Neural progenitor cell (in vitro differentiated cells): ENCODE measurements at regions not wholly inside any gene's neighbourhood (a gene's known extent, or its start where the extent isn't known, plus 50 kb on each side); places are given as distances from the start of the nearest gene placed in this dataset.

Experiments
- DNase-seq: peaks from one replicate; pipeline ENCODE4 v3.0.0-alpha.2; 2016; ENCODE audit warnings: low spot score
- H2AFZ ChIP-seq: fragments of 200-600 bp; sonication (generic); replicated peaks from 2 replicates; pipeline ENCODE4 v1.6.1; 2016; ENCODE audit warnings: antibody characterized with exemption
- H3F3A ChIP-seq: fragments of 200-600 bp; sonication (generic); 2 replicates; pipeline ENCODE4 v1.6.1; 2016; ENCODE audit warnings: antibody characterized with exemption, low read depth
- H3K27ac ChIP-seq: fragments of 200-600 bp; sonication (generic); 2 replicates; pipeline ENCODE4 v1.5.1; 2016; ENCODE audit warnings: mild to moderate bottlenecking
- H3K27me3 ChIP-seq: fragments of 200-600 bp; sonication (generic); 2 replicates; pipeline ENCODE4 v1.6.1; 2016; ENCODE audit warnings: mild to moderate bottlenecking, moderate library complexity
- H3K36me3 ChIP-seq: fragments of 200-600 bp; sonication (generic); 2 replicates; pipeline ENCODE4 v1.5.1; 2016
- H3K4me1 ChIP-seq: fragments of 200-600 bp; sonication (generic); 2 replicates; pipeline ENCODE4 v1.6.1; 2016; ENCODE audit warnings: mixed run types
- H3K4me2 ChIP-seq: fragments of 200-600 bp; sonication (generic); 2 replicates; pipeline ENCODE4 v1.6.1; 2016
- H3K4me3 ChIP-seq: fragments of 200-600 bp; sonication (generic); 2 replicates; pipeline ENCODE4 v1.5.1; 2016
- H3K79me2 ChIP-seq: fragments of 200-600 bp; sonication (generic); 2 replicates; pipeline ENCODE4 v1.6.1; 2016; ENCODE audit warnings: low read depth
- H3K9ac ChIP-seq: fragments of 200-600 bp; sonication (generic); 2 replicates; pipeline ENCODE4 v1.6.1; 2016
- H3K9me3 ChIP-seq: fragments of 200-600 bp; sonication (generic); 2 replicates; pipeline ENCODE4 v1.5.1; 2016; ENCODE audit warnings: low read depth
- H4K20me1 ChIP-seq: fragments of 200-600 bp; sonication (generic); 2 replicates; pipeline ENCODE4 v1.6.1; 2016; ENCODE audit warnings: low read depth
- H3K27ac Mint-ChIP-seq: 3 replicates; pipeline ENCODE4 v1.8.0; 2021; ENCODE audit warnings: mixed read lengths
- H3K27me3 Mint-ChIP-seq: 2 replicates; pipeline ENCODE4 v1.8.0; 2022; ENCODE audit warnings: low read depth, mild to moderate bottlenecking, inconsistent platforms, moderate library complexity, mixed read lengths; ENCODE audit not compliant: insufficient read depth
- H3K36me3 Mint-ChIP-seq: 3 replicates; pipeline ENCODE4 v1.8.0; 2021; ENCODE audit warnings: mixed read lengths
- H3K4me1 Mint-ChIP-seq: 3 replicates; pipeline ENCODE4 v1.8.0; 2021; ENCODE audit warnings: mixed read lengths
- H3K4me3 Mint-ChIP-seq: 3 replicates; pipeline ENCODE4 v1.8.0; 2021; ENCODE audit warnings: mild to moderate bottlenecking, moderate library complexity, mixed read lengths
- H3K9me3 Mint-ChIP-seq: 3 replicates; pipeline ENCODE4 v1.8.0; 2020; ENCODE audit warnings: mixed read lengths
- CTCF ChIP-seq: fragments of 200-600 bp; sonication (generic); IDR thresholded peaks from 2 replicates; pipeline ENCODE4 v1.5.1; 2017; ENCODE audit warnings: antibody characterized with exemption, mild to moderate bottlenecking
- EZH2 ChIP-seq: fragments of 200-600 bp; sonication (generic); IDR thresholded peaks from 2 replicates; pipeline ENCODE4 v1.6.1; 2017; ENCODE audit warnings: antibody characterized with exemption, mild to moderate bottlenecking, moderate library complexity
- EZH2phosphoT487 ChIP-seq: fragments of 200-600 bp; sonication (generic); IDR thresholded peaks from 2 replicates; pipeline ENCODE4 v1.6.1; 2017; ENCODE audit warnings: antibody characterized with exemption

- no peaks in the 10 kb centered on the region for H3K4me1 ChIP-seq
- H3K9me3 ChIP-seq = no peaks in the 10 kb centered on the region
- no peak overlapping the region for H3K9ac ChIP-seq
- no peak overlapping the region for H3K27ac ChIP-seq
- H4K20me1 ChIP-seq = no peaks in the 10 kb centered on the region
- no peaks in the 10 kb centered on the region for H3K36me3 Mint-ChIP-seq
- no peak overlapping the region for H3K4me2 ChIP-seq
- DNase-seq = no peak
- H2AFZ ChIP-seq = no peak overlapping the region
- H3K4me3 Mint-ChIP-seq = no peak overlapping the region
- no peaks in the 10 kb centered on the region for H3K36me3 ChIP-seq
- TF ChIP-seq EZH2 = no peak
- TF ChIP-seq CTCF = no peak
- no peak for TF ChIP-seq EZH2phosphoT487
- H3K27ac Mint-ChIP-seq = no peak overlapping the region
- no peak overlapping the region for H3K4me3 ChIP-seq
- no peaks in the 10 kb centered on the region for H3K27me3 ChIP-seq
- no peaks in the 10 kb centered on the region for H3K79me2 ChIP-seq
- H3F3A ChIP-seq = no peaks in the 10 kb centered on the region
- H3K4me1 Mint-ChIP-seq = no peaks in the 10 kb centered on the region
- no peaks in the 10 kb centered on the region for H3K9me3 Mint-ChIP-seq
- H3K27me3 Mint-ChIP-seq = no peaks in the 10 kb centered on the region
Observed at GRCh38 chr5:23648656-23649055, 141.2 kb downstream of the PRDM9 start.

- Mint-ChIP-seq H3K27ac (no peak overlapping the region), H3K4me3 (no peak overlapping the region), H3K9me3 (no peaks in the 10 kb centered on the region), H3K36me3 (no peaks in the 10 kb centered on the region), H3K27me3 (no peaks in the 10 kb centered on the region), H3K4me1 (no peaks in the 10 kb centered on the region)
- DNase-seq = no peak
- Histone ChIP-seq H3F3A (no peaks in the 10 kb centered on the region), H3K4me2 (no peak overlapping the region), H3K4me3 (no peak overlapping the region), H3K9ac (no peak overlapping the region), H3K27ac (no peak overlapping the region), H2AFZ (no peak overlapping the region), H3K27me3 (no peaks in the 10 kb centered on the region), H4K20me1 (no peaks in the 10 kb centered on the region), H3K9me3 (no peaks in the 10 kb centered on the region), H3K36me3 (no peaks in the 10 kb centered on the region), H3K79me2 (no peaks in the 10 kb centered on the region), H3K4me1 (no peaks in the 10 kb centered on the region)
- TF ChIP-seq EZH2 (no peak), EZH2phosphoT487 (no peak), CTCF (no peak)
Observed at GRCh38 chr5:23649594-23649993, 142.2 kb downstream of the PRDM9 start.

GRCh38 chr5:23655674-23656073 is 148.3 kb downstream of the PRDM9 start:
- H3K9me3 ChIP-seq = no peaks in the 10 kb centered on the region
- H3K27me3 Mint-ChIP-seq = no peaks in the 10 kb centered on the region
- TF ChIP-seq CTCF = no peak
- no peak for TF ChIP-seq EZH2
- no peak for TF ChIP-seq EZH2phosphoT487
- H2AFZ ChIP-seq = no peak overlapping the region
- no peak overlapping the region for H3K4me3 ChIP-seq
- no peaks in the 10 kb centered on the region for H4K20me1 ChIP-seq
- H3K36me3 Mint-ChIP-seq = no peaks in the 10 kb centered on the region
- no peaks in the 10 kb centered on the region for H3K79me2 ChIP-seq
- no peaks in the 10 kb centered on the region for H3K27me3 ChIP-seq
- H3K27ac Mint-ChIP-seq = no peak overlapping the region
- no peaks in the 10 kb centered on the region for H3K9me3 Mint-ChIP-seq
- H3K4me3 Mint-ChIP-seq = no peak overlapping the region
- H3K27ac ChIP-seq = no peak overlapping the region
- no peak overlapping the region for H3K4me2 ChIP-seq
- no peaks in the 10 kb centered on the region for H3K36me3 ChIP-seq
- H3F3A ChIP-seq = no peaks in the 10 kb centered on the region
- no peak overlapping the region for H3K9ac ChIP-seq
- no peaks in the 10 kb centered on the region for H3K4me1 Mint-ChIP-seq
- DNase-seq = no peak
- no peaks in the 10 kb centered on the region for H3K4me1 ChIP-seq

GRCh38 chr5:23675456-23675855 is 168.0 kb downstream of the PRDM9 start:
- Histone ChIP-seq H3K79me2 (no peaks in the 10 kb centered on the region), H3K9me3 (no peaks in the 10 kb centered on the region), H3K4me2 (no peak overlapping the region), H3F3A (no peaks in the 10 kb centered on the region), H3K27ac (no peak overlapping the region), H3K27me3 (no peaks in the 10 kb centered on the region), H3K4me3 (no peak overlapping the region), H3K36me3 (no peaks in the 10 kb centered on the region), H4K20me1 (no peaks in the 10 kb centered on the region), H3K9ac (no peak overlapping the region), H2AFZ (no peak overlapping the region), H3K4me1 (peaks cover 14% of the 10 kb centered on the region)
- no peaks in the 10 kb centered on the region for H3K4me1 Mint-ChIP-seq
- H3K27ac Mint-ChIP-seq = no peak overlapping the region
- TF ChIP-seq EZH2 (no peak), EZH2phosphoT487 (no peak), CTCF (no peak)
- H3K36me3 Mint-ChIP-seq = no peaks in the 10 kb centered on the region
- DNase-seq = no peak
- peaks cover 5% of the 10 kb centered on the region for H3K9me3 Mint-ChIP-seq
- no peak overlapping the region for H3K4me3 Mint-ChIP-seq
- peaks cover 2% of the 10 kb centered on the region for H3K27me3 Mint-ChIP-seq
